ENCODE measurements at regions not wholly inside any gene's neighbourhood (a gene's known extent, or its start where the extent isn't known, plus 50 kb on each side); places are given as distances from the start of the nearest gene placed in this dataset.
A peak's percentile ranks its signal among the peaks of the same experiment; 100 is the strongest.

GRCh38 chr6:105780146-105780860, 305.8 kb upstream of the PRDM1 start:
- Histone ChIP-seq H4K20me1 (ENCODE audit: insufficient read depth, low read length) (no peaks in the 10 kb centered on the region), H3K36me3 (ENCODE audit: insufficient read depth, low read length) (no peaks in the 10 kb centered on the region; the same call in 1 of the 2 replicates), H3K9me3 (ENCODE audit: low read length) (peaks cover 6% of the 10 kb centered on the region; the same call in 1 of the 2 replicates), H3K9me2 (ENCODE audit: insufficient read depth, low read length) (no peaks in the 10 kb centered on the region), H3K4me1 (ENCODE audit: insufficient read depth, low read length, poor library complexity, severe bottlenecking) (peaks cover 49% of the 10 kb centered on the region), H3K79me2 (ENCODE audit: insufficient read depth, low read depth, low read length) (no peaks in the 10 kb centered on the region), H3K4me2 (ENCODE audit: low read length) (peak overlapping the region; percentile 35), H3K27ac (ENCODE audit: low read depth, low read length, poor library complexity, severe bottlenecking) (no peak overlapping the region), H3K4me3 (ENCODE audit: low read depth, low read length, poor library complexity, severe bottlenecking) (no peak overlapping the region), H2AFZ (ENCODE audit: low read length) (peak overlapping the region; percentile 24; the same call in 1 of the 2 replicates)
- peak; percentile 66 for DNase-seq (ENCODE audit: low spot score)
- TF ChIP-seq CTCF (conservative IDR thresholded peaks at IDR 0.05; ENCODE audit: low read length) (no peak), EZH2phosphoT487 (IDR thresholded peaks at IDR 0.05; ENCODE audit: borderline replicate concordance, low read depth, low read length) (no peak)
- ChIA-PET CTCF (ENCODE audit: unreplicated experiment) (no interaction called here), POLR2A (interaction anchor here (0.6 to 1.0 kb wide), 5 partner anchors 9 to 42 kb away, joined by 3 to 4 read pairs (median 3); no protein-coding TSS in a partner anchor)
- intact Hi-C loops (cut with micrococcal nuclease; ENCODE audit: unreplicated experiment) = no loop called here
- no TSS peak for BruUV-seq (replicated peaks)

GRCh38 chr6:105779110-105779509, 307.0 kb upstream of the PRDM1 start:
- H3K4me1 ChIP-seq (ENCODE audit: insufficient read depth, low read length, poor library complexity, severe bottlenecking) = peaks cover 42% of the 10 kb centered on the region
- no peak overlapping the region for H3K4me3 ChIP-seq (ENCODE audit: low read depth, low read length, poor library complexity, severe bottlenecking)
- intact Hi-C loops (cut with micrococcal nuclease; ENCODE audit: unreplicated experiment) = no loop called here
- H3K9me2 ChIP-seq (ENCODE audit: insufficient read depth, low read length) = no peaks in the 10 kb centered on the region
- peak overlapping the region; percentile 65 for H2AFZ ChIP-seq (ENCODE audit: low read length)
- no TSS peak for BruUV-seq (replicated peaks)
- ChIA-PET POLR2A (interaction anchor here (0.8 kb wide), 1 partner anchor 12 kb away, joined by 3 read pairs; no protein-coding TSS in a partner anchor), CTCF (ENCODE audit: unreplicated experiment) (no interaction called here)
- H3K4me2 ChIP-seq (ENCODE audit: low read length) = no peak overlapping the region
- H3K36me3 ChIP-seq (ENCODE audit: insufficient read depth, low read length) = no peaks in the 10 kb centered on the region; the same call in 1 of the 2 replicates
- no peak overlapping the region for H3K27ac ChIP-seq (ENCODE audit: low read depth, low read length, poor library complexity, severe bottlenecking)
- no peak for TF ChIP-seq EZH2phosphoT487 (IDR thresholded peaks at IDR 0.05; ENCODE audit: borderline replicate concordance, low read depth, low read length)
- no peak for TF ChIP-seq CTCF (conservative IDR thresholded peaks at IDR 0.05; ENCODE audit: low read length)
- H3K79me2 ChIP-seq (ENCODE audit: insufficient read depth, low read depth, low read length) = no peaks in the 10 kb centered on the region
- DNase-seq (ENCODE audit: low spot score) = no peak
- no peaks in the 10 kb centered on the region for H4K20me1 ChIP-seq (ENCODE audit: insufficient read depth, low read length)
- peaks cover 18% of the 10 kb centered on the region for H3K9me3 ChIP-seq (ENCODE audit: low read length)

- H3K4me2 ChIP-seq (ENCODE audit: low read length) = no peak overlapping the region
- H3K4me3 ChIP-seq (ENCODE audit: low read depth, low read length, poor library complexity, severe bottlenecking) = no peak overlapping the region
- no peaks in the 10 kb centered on the region for H3K9me2 ChIP-seq (ENCODE audit: insufficient read depth, low read length)
- BruUV-seq (replicated peaks) = no TSS peak
- no peaks in the 10 kb centered on the region; the same call in 1 of the 2 replicates for H3K36me3 ChIP-seq (ENCODE audit: insufficient read depth, low read length)
- no peak for TF ChIP-seq EZH2phosphoT487 (IDR thresholded peaks at IDR 0.05; ENCODE audit: borderline replicate concordance, low read depth, low read length)
- H3K9me3 ChIP-seq (ENCODE audit: low read length) = peaks cover 18% of the 10 kb centered on the region
- DNase-seq (ENCODE audit: low spot score) = no peak
- H4K20me1 ChIP-seq (ENCODE audit: insufficient read depth, low read length) = no peaks in the 10 kb centered on the region
- intact Hi-C loops (cut with micrococcal nuclease; ENCODE audit: unreplicated experiment) = no loop called here
- H3K79me2 ChIP-seq (ENCODE audit: insufficient read depth, low read depth, low read length) = no peaks in the 10 kb centered on the region
- H2AFZ ChIP-seq (ENCODE audit: low read length) = no peak overlapping the region
- ChIA-PET CTCF (ENCODE audit: unreplicated experiment) (no interaction called here), POLR2A (interaction anchor here (0.6 to 1.5 kb wide), 6 partner anchors 12 to 501 kb away, joined by 3 to 8 read pairs (median 4); no protein-coding TSS in a partner anchor)
- H3K4me1 ChIP-seq (ENCODE audit: insufficient read depth, low read length, poor library complexity, severe bottlenecking) = peaks cover 13% of the 10 kb centered on the region
- no peak overlapping the region for H3K27ac ChIP-seq (ENCODE audit: low read depth, low read length, poor library complexity, severe bottlenecking)
Measured at GRCh38 chr6:105775095-105775494, 311.0 kb upstream of the PRDM1 start.

Data from OCI-LY7 (cell line).